ENCODE measurements at regions not wholly inside any gene's neighbourhood (a gene's known extent, or its start where the extent isn't known, plus 50 kb on each side); places are given as distances from the start of the nearest gene placed in this dataset.

DNA sequence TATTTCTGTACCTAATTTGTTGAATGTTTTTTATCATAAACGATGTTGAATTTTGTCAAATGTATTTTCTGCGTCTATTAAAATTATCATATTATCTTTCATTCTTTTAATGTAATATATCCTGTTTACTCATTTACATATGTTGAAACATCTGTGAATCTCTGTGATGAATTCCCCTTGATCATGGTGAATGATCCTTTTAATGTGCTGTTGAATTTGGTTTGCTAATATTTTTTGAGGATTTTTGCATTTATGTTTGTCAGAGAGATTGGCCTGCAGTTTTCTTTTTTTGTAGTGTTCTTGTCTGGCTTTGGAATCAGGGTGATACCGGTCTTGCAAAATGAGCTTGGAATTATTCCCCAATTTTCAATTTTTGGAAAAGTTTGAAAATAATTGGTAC lies 569.3 kb upstream of the CCDC179 start:
- Histone ChIP-seq H3K9me3 (no peaks in the 10 kb centered on the region), H3K27ac (no peak overlapping the region), H3K4me3 (no peak overlapping the region), H3K36me3 (no peaks in the 10 kb centered on the region), H3K4me1 (no peaks in the 10 kb centered on the region), H3K27me3 (no peaks in the 10 kb centered on the region)
- intact Hi-C loops (cut with DNase I) = no loop called here
- TF ChIP-seq POLR2AphosphoS5 (IDR thresholded peaks at IDR 0.05; ENCODE audit: insufficient read depth in 1 of 2, low read depth in 1 of 2) = no peak
- TF ChIP-seq POLR2A (IDR thresholded peaks at IDR 0.05) = no peak
- TF ChIP-seq, protein P1, sequence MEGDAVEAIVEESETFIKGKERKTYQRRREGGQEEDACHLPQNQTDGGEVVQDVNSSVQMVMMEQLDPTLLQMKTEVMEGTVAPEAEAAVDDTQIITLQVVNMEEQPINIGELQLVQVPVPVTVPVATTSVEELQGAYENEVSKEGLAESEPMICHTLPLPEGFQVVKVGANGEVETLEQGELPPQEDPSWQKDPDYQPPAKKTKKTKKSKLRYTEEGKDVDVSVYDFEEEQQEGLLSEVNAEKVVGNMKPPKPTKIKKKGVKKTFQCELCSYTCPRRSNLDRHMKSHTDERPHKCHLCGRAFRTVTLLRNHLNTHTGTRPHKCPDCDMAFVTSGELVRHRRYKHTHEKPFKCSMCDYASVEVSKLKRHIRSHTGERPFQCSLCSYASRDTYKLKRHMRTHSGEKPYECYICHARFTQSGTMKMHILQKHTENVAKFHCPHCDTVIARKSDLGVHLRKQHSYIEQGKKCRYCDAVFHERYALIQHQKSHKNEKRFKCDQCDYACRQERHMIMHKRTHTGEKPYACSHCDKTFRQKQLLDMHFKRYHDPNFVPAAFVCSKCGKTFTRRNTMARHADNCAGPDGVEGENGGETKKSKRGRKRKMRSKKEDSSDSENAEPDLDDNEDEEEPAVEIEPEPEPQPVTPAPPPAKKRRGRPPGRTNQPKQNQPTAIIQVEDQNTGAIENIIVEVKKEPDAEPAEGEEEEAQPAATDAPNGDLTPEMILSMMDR (IDR thresholded peaks at IDR 0.05) = no peak
- no peak for DNase-seq (ENCODE audit: extremely low spot score in 2 of 2)

DNA sequence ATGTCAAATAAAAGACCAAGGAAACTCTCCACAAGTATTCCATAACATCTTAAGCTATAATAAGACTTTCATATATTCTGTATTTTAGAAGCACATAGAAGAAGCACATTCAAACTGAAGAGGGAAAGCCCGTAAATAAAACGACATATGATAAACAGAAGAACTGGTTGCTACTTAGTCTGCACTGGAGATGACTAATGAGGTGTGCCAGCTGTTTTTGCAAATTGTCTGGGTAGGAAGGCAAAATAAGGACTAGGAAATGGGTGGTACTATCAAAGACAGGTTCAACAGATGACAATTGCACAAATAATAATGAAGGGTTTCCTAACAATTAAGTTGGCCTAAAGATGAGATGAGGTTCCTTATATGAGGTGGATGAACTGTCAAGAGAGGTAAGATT lies 593.2 kb upstream of the CCDC179 start:
- Histone ChIP-seq H3K27ac (no peak overlapping the region), H3K36me3 (no peaks in the 10 kb centered on the region), H3K9me3 (no peaks in the 10 kb centered on the region), H3K27me3 (no peaks in the 10 kb centered on the region), H3K4me3 (no peak overlapping the region), H3K4me1 (no peaks in the 10 kb centered on the region)
- intact Hi-C loops (cut with DNase I) = no loop called here
- DNase-seq (ENCODE audit: extremely low spot score in 2 of 2) = no peak
- TF ChIP-seq, protein P1 (IDR thresholded peaks at IDR 0.05) = no peak
- no peak for TF ChIP-seq POLR2A (IDR thresholded peaks at IDR 0.05)
- TF ChIP-seq POLR2AphosphoS5 (IDR thresholded peaks at IDR 0.05; ENCODE audit: insufficient read depth in 1 of 2, low read depth in 1 of 2) = no peak

DNA sequence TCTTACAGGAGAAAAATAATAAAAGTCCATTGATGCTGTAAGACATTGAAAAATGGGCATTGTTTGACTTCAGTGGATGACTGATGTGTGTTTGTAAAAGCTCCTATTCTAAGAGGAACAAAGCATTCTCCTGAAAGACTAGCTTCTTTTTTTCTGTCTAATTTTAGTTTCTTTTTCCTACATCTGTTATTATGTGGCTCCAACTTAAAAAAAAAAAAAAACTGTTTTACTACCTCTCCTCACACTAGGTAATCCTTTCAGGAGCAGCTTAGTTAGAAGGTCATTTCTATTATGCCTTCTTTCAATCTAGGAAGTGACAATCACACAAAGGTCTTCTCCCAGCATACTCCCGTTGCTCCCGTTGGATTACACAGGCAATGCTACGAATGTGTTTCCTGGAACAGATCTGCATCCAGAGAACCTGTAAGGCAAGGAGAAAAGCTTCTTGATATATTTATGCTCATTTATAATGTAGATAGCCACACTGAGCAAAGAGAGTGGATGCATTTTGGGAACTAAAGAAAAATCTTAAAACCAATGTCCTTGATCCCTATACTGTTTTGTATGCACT lies 595.1 kb upstream of the CCDC179 start:
- TF ChIP-seq POLR2AphosphoS5 (IDR thresholded peaks at IDR 0.05; ENCODE audit: insufficient read depth in 1 of 2, low read depth in 1 of 2) (no peak), POLR2A (IDR thresholded peaks at IDR 0.05) (no peak)
- TF ChIP-seq, protein P1 (IDR thresholded peaks at IDR 0.05) = no peak
- intact Hi-C loops (cut with DNase I) = no loop called here
- Histone ChIP-seq H3K36me3 (no peaks in the 10 kb centered on the region), H3K27ac (no peak overlapping the region), H3K27me3 (no peaks in the 10 kb centered on the region), H3K4me3 (no peak overlapping the region), H3K9me3 (no peaks in the 10 kb centered on the region), H3K4me1 (no peaks in the 10 kb centered on the region)
- no peak for DNase-seq (ENCODE audit: extremely low spot score in 2 of 2)

DNA sequence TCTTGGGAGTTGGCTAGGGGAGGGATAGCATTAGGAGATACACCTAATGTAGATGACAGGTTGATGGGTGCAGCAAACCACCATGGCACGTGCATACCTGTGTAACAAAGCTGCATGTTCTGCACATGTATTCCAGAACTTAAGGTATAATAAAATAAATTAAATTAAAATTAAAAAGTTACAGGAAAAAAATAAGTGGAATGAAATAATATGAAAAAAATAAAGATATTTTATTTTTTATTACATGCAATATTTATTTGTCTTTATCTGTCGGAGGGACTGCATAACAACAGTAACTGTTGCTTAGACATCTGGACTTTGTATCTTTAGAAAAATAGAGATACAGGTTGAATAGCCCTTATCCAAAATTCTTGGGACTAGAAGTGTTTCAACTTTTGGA lies 597.4 kb upstream of the CCDC179 start:
- DNase-seq (ENCODE audit: extremely low spot score in 2 of 2) = no peak
- Histone ChIP-seq H3K9me3 (no peaks in the 10 kb centered on the region), H3K4me3 (no peak overlapping the region), H3K27ac (no peak overlapping the region), H3K36me3 (no peaks in the 10 kb centered on the region), H3K4me1 (no peaks in the 10 kb centered on the region), H3K27me3 (no peaks in the 10 kb centered on the region)
- intact Hi-C loops (cut with DNase I) = no loop called here
- no peak for TF ChIP-seq POLR2A (IDR thresholded peaks at IDR 0.05)
- TF ChIP-seq POLR2AphosphoS5 (IDR thresholded peaks at IDR 0.05; ENCODE audit: insufficient read depth in 1 of 2, low read depth in 1 of 2) = no peak
- TF ChIP-seq, protein P1 (IDR thresholded peaks at IDR 0.05) = no peak

DNA sequence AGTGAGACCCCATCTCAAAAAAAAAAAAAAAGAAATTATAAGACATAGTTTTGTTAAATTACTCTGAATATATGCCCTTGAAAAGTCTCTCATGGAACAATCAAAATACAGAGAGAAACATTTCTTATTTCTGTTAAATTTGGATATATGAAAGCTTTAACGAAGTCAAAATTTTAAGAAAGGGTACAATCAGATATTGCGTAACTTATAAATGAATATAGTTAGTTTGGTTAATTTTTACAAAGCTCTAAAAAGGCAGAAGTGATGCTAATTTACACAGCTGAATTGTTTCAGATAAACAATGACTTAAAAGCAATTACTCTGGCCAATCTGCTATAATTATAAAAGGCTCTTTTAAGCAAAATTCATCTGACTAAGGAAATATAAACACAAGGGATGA lies 611.6 kb upstream of the CCDC179 start:
- intact Hi-C loops (cut with DNase I) = no loop called here
- no peak overlapping the region for H3K27ac ChIP-seq
- TF ChIP-seq POLR2AphosphoS5 (IDR thresholded peaks at IDR 0.05; ENCODE audit: insufficient read depth in 1 of 2, low read depth in 1 of 2) (no peak), POLR2A (IDR thresholded peaks at IDR 0.05) (no peak)
- TF ChIP-seq, protein P1 (IDR thresholded peaks at IDR 0.05) = no peak
- no peaks in the 10 kb centered on the region for H3K9me3 ChIP-seq
- H3K27me3 ChIP-seq = no peaks in the 10 kb centered on the region
- DNase-seq (ENCODE audit: extremely low spot score in 2 of 2) = no peak
- no peaks in the 10 kb centered on the region for H3K4me1 ChIP-seq
- H3K36me3 ChIP-seq = no peaks in the 10 kb centered on the region
- H3K4me3 ChIP-seq = no peak overlapping the region
